DOHH2 (cell line): ENCODE measurements at regions not wholly inside any gene's neighbourhood (a gene's known extent, or its start where the extent isn't known, plus 50 kb on each side); places are given as distances from the start of the nearest gene placed in this dataset.

ENCODE experiments used
- H3F3A ChIP-seq: fragments of 200-600 bp; sonication (generic), shearing (Covaris generic); 2 replicates; pipeline ENCODE4 v1.6.0; 2016; ENCODE audit warnings: antibody characterized with exemption, mild to moderate bottlenecking; ENCODE audit not compliant: control insufficient read depth, insufficient read depth
- H3K27ac ChIP-seq: fragments of 200-600 bp; sonication (generic); 2 replicates; pipeline ENCODE4 v1.5.1; 2014; ENCODE audit warnings: low read depth, mild to moderate bottlenecking, low read length, moderate library complexity
- H3K27me3 ChIP-seq: fragments of 200-600 bp; sonication (generic); 2 replicates; pipeline ENCODE4 v1.6.1; 2014; ENCODE audit warnings: mild to moderate bottlenecking, low read length, mixed read lengths; ENCODE audit not compliant: control insufficient read depth
- H3K36me3 ChIP-seq: fragments of 200-600 bp; sonication (generic); 2 replicates; pipeline ENCODE4 v1.6.1; 2014; ENCODE audit warnings: mild to moderate bottlenecking, low read length, moderate library complexity, mixed read lengths; ENCODE audit not compliant: control insufficient read depth
- H3K4me1 ChIP-seq: fragments of 200-600 bp; sonication (generic); 2 replicates; pipeline ENCODE4 v1.6.1; 2014; ENCODE audit warnings: mild to moderate bottlenecking, low read length, mixed read lengths; ENCODE audit not compliant: control insufficient read depth
- H3K4me2 ChIP-seq: fragments of 200-600 bp; sonication (generic); 2 replicates; pipeline ENCODE4 v1.6.0; 2014; ENCODE audit warnings: mild to moderate bottlenecking, low read length, moderate library complexity
- H3K4me3 ChIP-seq: fragments of 200-600 bp; sonication (generic); 2 replicates; pipeline ENCODE4 v1.5.1; 2014; ENCODE audit warnings: mild to moderate bottlenecking, low read length, mixed read lengths
- H3K79me2 ChIP-seq: fragments of 200-600 bp; sonication (generic); 2 replicates; pipeline ENCODE4 v1.6.1; 2014; ENCODE audit warnings: mild to moderate bottlenecking, low read length, mixed read lengths; ENCODE audit not compliant: control insufficient read depth
- H3K9me2 ChIP-seq: fragments of 200-600 bp; sonication (generic); replicated peaks from 2 replicates; pipeline ENCODE4 v1.6.1; 2014; ENCODE audit warnings: mild to moderate bottlenecking, low read length, mixed read lengths; ENCODE audit not compliant: control insufficient read depth
- H3K9me3 ChIP-seq: fragments of 200-600 bp; sonication (generic); 2 replicates; pipeline ENCODE4 v1.6.1; 2014; ENCODE audit warnings: antibody characterized with exemption, low read length, mixed read lengths; ENCODE audit not compliant: control insufficient read depth, insufficient read depth
- H4K20me1 ChIP-seq: fragments of 200-600 bp; sonication (generic); 2 replicates; pipeline ENCODE4 v1.6.0; 2014; ENCODE audit warnings: low read depth, mild to moderate bottlenecking, antibody characterized with exemption, low read length, moderate library complexity; ENCODE audit not compliant: control insufficient read depth, insufficient read depth
- CTCF ChIP-seq: fragments of 200-600 bp; sonication (generic); IDR thresholded peaks from one replicate; pipeline ENCODE4 v1.5.1; 2014; ENCODE audit warnings: antibody characterized with exemption, mild to moderate bottlenecking, low read depth, low read length; ENCODE audit not compliant: poor library complexity, severe bottlenecking
- EZH2phosphoT487 ChIP-seq: fragments of 200-600 bp; sonication (generic); IDR thresholded peaks from 2 replicates; pipeline ENCODE4 v1.6.1; 2017; ENCODE audit warnings: borderline replicate concordance, mild to moderate bottlenecking, antibody characterized with exemption, low read length, moderate library complexity, mixed read lengths

- Histone ChIP-seq H3F3A (no peaks in the 10 kb centered on the region), H3K79me2 (no peaks in the 10 kb centered on the region), H3K9me2 (no peaks in the 10 kb centered on the region), H4K20me1 (no peaks in the 10 kb centered on the region), H3K4me2 (no peak overlapping the region), H3K36me3 (no peaks in the 10 kb centered on the region), H3K27me3 (no peaks in the 10 kb centered on the region), H3K9me3 (no peaks in the 10 kb centered on the region), H3K4me3 (no peak overlapping the region), H3K27ac (no peak overlapping the region), H3K4me1 (no peaks in the 10 kb centered on the region)
- TF ChIP-seq EZH2phosphoT487 (no peak), CTCF (no peak)
Observed at GRCh38 chr2:212609479-212609878, 70.9 kb upstream of the ERBB4 start.

GRCh38 chr2:212607080-212607479 lies 68.5 kb upstream of the ERBB4 start:
- Histone ChIP-seq H3F3A (no peaks in the 10 kb centered on the region), H3K4me1 (no peaks in the 10 kb centered on the region), H3K36me3 (no peaks in the 10 kb centered on the region), H4K20me1 (no peaks in the 10 kb centered on the region), H3K9me3 (no peaks in the 10 kb centered on the region), H3K4me2 (no peak overlapping the region), H3K4me3 (no peak overlapping the region), H3K79me2 (no peaks in the 10 kb centered on the region), H3K27ac (no peak overlapping the region), H3K9me2 (no peaks in the 10 kb centered on the region), H3K27me3 (no peaks in the 10 kb centered on the region)
- TF ChIP-seq CTCF (no peak), EZH2phosphoT487 (no peak)

- Histone ChIP-seq H3K36me3 (no peaks in the 10 kb centered on the region), H3K9me3 (no peaks in the 10 kb centered on the region), H3K27me3 (no peaks in the 10 kb centered on the region), H3K27ac (no peak overlapping the region), H4K20me1 (no peaks in the 10 kb centered on the region), H3K4me3 (no peak overlapping the region), H3K79me2 (no peaks in the 10 kb centered on the region), H3K9me2 (no peaks in the 10 kb centered on the region), H3K4me2 (no peak overlapping the region), H3K4me1 (no peaks in the 10 kb centered on the region), H3F3A (no peaks in the 10 kb centered on the region)
- TF ChIP-seq EZH2phosphoT487 (no peak), CTCF (no peak)
Observed at GRCh38 chr2:212606232-212606631, 67.6 kb upstream of the ERBB4 start.

- Histone ChIP-seq H3K4me1 (no peaks in the 10 kb centered on the region), H3K4me2 (no peak overlapping the region), H3K79me2 (no peaks in the 10 kb centered on the region), H4K20me1 (no peaks in the 10 kb centered on the region), H3K27ac (no peak overlapping the region), H3K9me3 (no peaks in the 10 kb centered on the region), H3K4me3 (no peak overlapping the region), H3K9me2 (no peaks in the 10 kb centered on the region), H3K36me3 (no peaks in the 10 kb centered on the region), H3F3A (no peaks in the 10 kb centered on the region), H3K27me3 (peaks cover 3% of the 10 kb centered on the region; the same call in 1 of the 2 replicates)
- TF ChIP-seq EZH2phosphoT487 = no peak
- no peak for TF ChIP-seq CTCF
Observed at GRCh38 chr2:212596688-212597087, 58.1 kb upstream of the ERBB4 start.
